ENCODE measurements at regions not wholly inside any gene's neighbourhood (a gene's known extent, or its start where the extent isn't known, plus 50 kb on each side); places are given as distances from the start of the nearest gene placed in this dataset.

GRCh38 chr4:96652158-96652557 is 812.3 kb downstream of the PDHA2 start:
- TF ChIP-seq, protein P1, sequence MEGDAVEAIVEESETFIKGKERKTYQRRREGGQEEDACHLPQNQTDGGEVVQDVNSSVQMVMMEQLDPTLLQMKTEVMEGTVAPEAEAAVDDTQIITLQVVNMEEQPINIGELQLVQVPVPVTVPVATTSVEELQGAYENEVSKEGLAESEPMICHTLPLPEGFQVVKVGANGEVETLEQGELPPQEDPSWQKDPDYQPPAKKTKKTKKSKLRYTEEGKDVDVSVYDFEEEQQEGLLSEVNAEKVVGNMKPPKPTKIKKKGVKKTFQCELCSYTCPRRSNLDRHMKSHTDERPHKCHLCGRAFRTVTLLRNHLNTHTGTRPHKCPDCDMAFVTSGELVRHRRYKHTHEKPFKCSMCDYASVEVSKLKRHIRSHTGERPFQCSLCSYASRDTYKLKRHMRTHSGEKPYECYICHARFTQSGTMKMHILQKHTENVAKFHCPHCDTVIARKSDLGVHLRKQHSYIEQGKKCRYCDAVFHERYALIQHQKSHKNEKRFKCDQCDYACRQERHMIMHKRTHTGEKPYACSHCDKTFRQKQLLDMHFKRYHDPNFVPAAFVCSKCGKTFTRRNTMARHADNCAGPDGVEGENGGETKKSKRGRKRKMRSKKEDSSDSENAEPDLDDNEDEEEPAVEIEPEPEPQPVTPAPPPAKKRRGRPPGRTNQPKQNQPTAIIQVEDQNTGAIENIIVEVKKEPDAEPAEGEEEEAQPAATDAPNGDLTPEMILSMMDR (conservative IDR thresholded peaks at IDR 0.05; ENCODE audit: low read length), result no peak
- TF ChIP-seq EZH2phosphoT487 (IDR thresholded peaks at IDR 0.05; ENCODE audit: borderline replicate concordance), result no peak
